GM18499 (cell line): ENCODE measurements at regions not wholly inside any gene's neighbourhood (a gene's known extent, or its start where the extent isn't known, plus 50 kb on each side); places are given as distances from the start of the nearest gene placed in this dataset.

Experiments
- ATAC-seq: cut with Tn5 transposase; IDR thresholded peaks from one replicate; pipeline ENCODE4 v1.9.1; 2021; ENCODE audit warnings: moderate number of reproducible peaks; ENCODE audit not compliant: insufficient read depth, unreplicated experiment

DNA sequence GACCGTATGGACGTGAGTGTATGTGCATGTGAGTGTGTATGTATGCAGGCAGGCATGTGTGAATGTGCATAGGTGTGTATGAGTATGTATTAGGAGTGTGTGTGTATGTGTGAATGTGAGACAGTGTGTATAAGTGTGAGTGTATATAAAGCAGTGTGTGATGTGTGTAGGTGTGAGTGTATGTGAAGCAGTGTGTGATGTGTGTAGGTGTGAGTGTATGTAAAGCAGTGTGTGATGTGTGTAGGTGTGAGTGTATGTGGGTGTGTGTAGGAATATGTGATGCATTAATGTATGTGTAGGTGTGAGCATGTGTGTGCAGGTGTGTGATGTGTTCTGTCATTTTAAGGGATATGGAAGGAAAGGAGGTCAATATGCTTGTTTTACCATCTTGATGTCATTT lies 215.5 kb downstream of the GADD45G start:
- ATAC-seq = no peak

GRCh38 chr9:89821081-89821480 lies 216.3 kb downstream of the GADD45G start:
- no peak for ATAC-seq

GRCh38 chr9:89822996-89823395 lies 218.2 kb downstream of the GADD45G start:
- ATAC-seq = no peak

- ATAC-seq = no peak
These were observed 220.9 kb downstream of the GADD45G start for GRCh38 chr9:89825669-89826068.

- no peak for ATAC-seq
These were observed 221.4 kb downstream of the GADD45G start for GRCh38 chr9:89826186-89826585.

- ATAC-seq = no peak
These were observed 224.5 kb downstream of the GADD45G start for GRCh38 chr9:89829346-89829745.

- no peak for ATAC-seq
These were observed 230.9 kb downstream of the GADD45G start for GRCh38 chr9:89835666-89836065.

DNA sequence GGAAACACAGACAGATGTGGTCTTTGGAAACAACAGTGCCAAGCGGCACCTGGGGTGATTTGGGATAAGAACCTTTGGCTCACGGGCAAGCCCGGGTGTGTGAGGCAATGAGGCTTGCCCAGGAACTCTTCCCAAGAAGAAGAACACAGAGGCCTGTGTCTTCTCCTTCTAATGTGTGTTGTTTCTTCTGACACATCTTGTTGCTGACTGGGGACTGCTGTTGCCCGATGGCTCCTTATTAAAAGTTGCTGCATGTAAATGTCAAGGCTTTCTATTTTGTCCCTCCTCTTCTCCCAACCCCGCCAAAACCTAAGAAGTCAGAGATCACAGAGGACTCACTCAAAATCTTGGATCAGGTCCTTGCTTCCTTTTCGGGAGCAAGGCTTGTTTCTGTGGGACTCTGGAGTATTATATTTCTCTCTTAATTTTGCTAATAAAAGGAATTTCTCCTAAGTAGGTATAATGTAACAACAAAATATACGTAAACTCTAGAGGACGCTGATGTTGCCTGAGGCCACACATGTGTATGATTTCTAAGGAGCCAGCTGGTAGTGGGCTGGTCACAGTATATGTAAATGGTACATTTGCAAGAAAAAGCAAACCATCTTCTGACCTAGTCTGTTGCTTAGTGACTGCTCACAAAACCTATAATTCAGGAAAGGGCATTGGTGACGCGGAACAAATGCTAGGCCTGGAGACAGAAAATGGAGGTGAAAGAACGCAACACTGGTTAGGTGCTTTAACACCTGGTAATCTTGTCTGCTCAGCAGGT lies 232.5 kb downstream of the GADD45G start:
- no peak for ATAC-seq

DNA sequence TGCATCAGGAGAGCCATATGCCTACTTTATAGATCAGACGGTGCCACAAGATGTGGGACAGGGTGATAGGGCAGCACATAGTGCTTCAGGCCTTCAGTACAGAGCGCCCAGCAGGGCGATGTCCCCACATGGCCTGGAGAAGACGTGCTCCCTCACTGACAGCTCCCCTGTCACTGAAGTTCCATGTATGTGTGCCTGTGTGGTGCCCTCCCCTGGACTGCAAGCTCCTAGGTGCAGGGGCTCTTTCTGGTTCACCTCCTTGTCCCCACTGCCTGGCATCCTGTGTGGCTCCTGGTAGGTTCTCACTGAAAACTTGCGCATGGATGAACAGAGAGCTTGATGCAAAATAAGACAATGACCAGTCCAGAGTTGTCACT lies 233.1 kb downstream of the GADD45G start:
- no peak for ATAC-seq

DNA sequence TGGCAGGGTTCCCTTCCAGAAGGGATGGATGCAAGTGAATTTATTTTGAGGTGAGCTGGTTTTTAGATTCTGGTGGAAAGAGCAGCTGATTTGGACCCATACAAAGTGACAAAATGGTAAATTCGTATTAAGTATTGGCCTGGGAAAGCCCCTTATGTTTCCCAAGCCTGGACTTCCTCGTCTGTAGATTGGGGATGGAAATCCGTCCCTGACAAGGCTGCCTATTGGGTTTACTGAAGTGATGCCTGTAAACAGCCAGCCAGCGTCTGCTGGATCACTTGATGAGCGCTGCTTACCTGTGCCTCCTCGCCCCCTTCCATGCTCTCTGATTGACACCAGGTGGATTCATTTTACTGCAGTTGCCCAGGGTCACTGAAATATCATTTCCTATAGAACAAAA lies 233.8 kb downstream of the GADD45G start:
- ATAC-seq = no peak

DNA sequence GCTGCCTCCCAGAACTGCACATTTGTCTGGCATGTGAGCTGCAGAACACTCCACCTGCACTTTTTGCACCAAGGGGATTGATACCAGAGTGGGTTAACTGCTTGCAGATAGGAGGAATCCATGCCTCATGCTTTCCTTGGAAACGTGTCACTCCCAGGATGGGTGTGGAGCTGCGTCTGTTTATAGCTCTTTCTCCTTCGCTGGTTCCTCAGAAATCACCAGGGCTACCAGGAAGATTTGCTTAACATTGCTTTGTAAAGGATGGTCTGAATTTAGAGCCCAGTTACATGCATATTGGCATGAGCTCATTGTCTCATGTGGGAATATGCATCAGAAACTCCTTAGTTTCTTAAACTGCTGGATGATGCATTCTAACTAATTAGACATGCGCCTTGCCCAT lies 234.6 kb downstream of the GADD45G start:
- ATAC-seq = no peak

- no peak for ATAC-seq
These were observed 235.1 kb downstream of the GADD45G start for GRCh38 chr9:89839952-89840351.

DNA sequence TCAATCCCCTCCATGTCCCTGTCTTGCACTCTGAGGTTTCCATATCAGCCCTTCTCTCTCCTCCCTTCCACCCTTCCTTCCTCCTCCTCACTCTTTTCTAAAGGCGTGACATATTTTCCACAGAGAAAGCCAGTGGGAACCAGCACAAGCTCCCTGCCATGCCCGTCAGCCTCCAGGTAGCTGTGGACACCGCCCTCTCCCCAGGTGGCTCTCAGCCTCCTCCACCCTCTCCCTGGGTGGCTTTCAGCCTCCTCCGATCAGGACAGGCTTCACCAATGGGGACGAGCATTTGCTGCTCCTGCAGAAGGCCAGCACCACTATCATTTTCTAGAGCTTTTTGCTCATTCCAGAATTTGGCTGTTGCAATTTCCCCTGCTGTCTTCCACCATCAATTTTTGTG lies 236.6 kb downstream of the GADD45G start:
- no peak for ATAC-seq

DNA sequence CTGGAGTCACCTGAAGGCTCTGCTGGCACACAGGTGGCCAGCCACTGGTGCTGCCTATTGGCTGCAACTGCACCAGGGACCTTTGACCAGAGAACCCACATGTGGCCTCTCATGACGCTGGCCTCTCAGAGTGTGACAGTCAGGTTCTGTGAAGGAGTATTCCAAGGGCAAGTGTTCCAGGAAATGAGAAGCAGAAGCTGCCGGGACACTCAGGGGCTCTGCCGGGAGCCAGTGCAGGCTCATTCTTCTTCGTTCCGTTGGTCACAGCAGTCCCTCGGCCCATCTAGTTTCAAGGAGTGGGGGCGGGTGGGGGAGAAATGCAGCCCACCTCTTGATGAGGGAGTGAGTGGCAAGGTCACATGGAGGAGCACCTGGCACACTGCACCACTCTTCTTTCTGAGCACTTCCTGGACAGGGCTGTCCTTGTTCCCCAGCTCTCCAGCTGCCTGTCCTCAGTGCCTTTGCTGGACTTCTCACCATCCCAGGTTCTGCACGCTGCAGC lies 237.5 kb downstream of the GADD45G start:
- ATAC-seq = no peak

GRCh38 chr9:89843074-89843473 lies 238.3 kb downstream of the GADD45G start:
- ATAC-seq = no peak

GRCh38 chr9:89843591-89843990 lies 238.8 kb downstream of the GADD45G start:
- ATAC-seq = no peak

DNA sequence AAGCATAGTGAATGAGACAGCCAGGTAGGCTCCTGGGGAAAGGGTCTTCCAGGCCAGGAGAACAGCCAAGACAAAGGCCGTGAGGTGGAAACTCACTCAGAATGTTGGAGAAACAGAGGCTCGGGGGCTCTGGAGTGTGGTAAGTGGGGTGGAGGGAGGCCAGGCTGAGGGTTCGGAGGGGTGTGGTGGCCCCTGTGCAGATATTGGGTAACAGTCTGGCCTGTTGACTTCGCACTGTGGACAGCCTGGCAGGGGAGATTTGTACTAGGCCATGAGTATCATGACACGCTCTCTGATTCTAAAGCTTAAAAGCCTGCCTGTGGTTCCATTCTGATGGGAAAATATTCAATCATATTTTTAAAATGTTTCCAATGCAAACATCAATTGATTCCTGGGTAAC lies 239.3 kb downstream of the GADD45G start:
- no peak for ATAC-seq

GRCh38 chr9:89844535-89844934 lies 239.7 kb downstream of the GADD45G start:
- no peak for ATAC-seq

- ATAC-seq = no peak
These were observed 240.5 kb downstream of the GADD45G start for GRCh38 chr9:89845321-89845720.

DNA sequence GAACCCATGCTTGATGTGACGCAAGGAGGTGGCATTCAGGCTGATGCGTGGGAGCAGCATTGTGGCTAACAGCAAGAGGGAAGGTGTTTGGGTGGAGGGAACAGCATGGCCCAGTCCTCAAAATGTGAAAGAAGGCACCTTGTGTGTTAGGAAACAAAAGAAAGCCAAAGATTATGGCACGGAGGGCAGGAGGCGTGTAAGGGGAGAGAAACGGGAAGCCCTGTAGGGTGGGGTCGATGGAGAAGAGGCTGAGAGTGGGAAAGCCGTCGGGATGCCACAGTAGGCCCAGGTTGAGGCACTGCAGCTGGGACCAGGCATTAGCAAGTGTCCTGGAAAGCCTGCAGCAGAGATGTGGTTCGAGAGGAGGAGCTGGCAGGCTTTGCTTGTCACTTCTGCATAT lies 241.1 kb downstream of the GADD45G start:
- ATAC-seq = no peak

- ATAC-seq = no peak
These were observed 243.5 kb downstream of the GADD45G start for GRCh38 chr9:89848060-89849040.
